Esophagus squamous epithelium (tissue), 4 donors: ENCODE measurements at regions not wholly inside any gene's neighbourhood (a gene's known extent, or its start where the extent isn't known, plus 50 kb on each side); places are given as distances from the start of the nearest gene placed in this dataset.

Experiments
- CTCF ChIP-seq, 6 experiments: fragments of 450-650 bp in 4 of 6; fragments of 200-600 bp in 2 of 6; sonication (generic) in 2 of 6; IDR thresholded peaks; one replicate each; pipeline ENCODE4 v1.5.1; 2016 to 2019; ENCODE audit warnings: antibody characterized with exemption in 6 of 6, mild to moderate bottlenecking in 4 of 6, moderate library complexity in 4 of 6
- POLR2A ChIP-seq, 4 donors: fragments of 450-650 bp; IDR thresholded peaks; one replicate each; pipeline ENCODE4 v1.6.1; 2017; ENCODE audit warnings: antibody characterized with exemption in 4 of 4, mild to moderate bottlenecking in 4 of 4, moderate library complexity in 3 of 4

- no peak for TF ChIP-seq CTCF (IDR thresholded peaks at IDR 0.05)
- TF ChIP-seq POLR2A (IDR thresholded peaks at IDR 0.05) = no peak
Measured at GRCh38 chr21:18521204-18521603, 117.6 kb upstream of the TMPRSS15 start.
